ENCODE measurements at regions not wholly inside any gene's neighbourhood (a gene's known extent, or its start where the extent isn't known, plus 50 kb on each side); places are given as distances from the start of the nearest gene placed in this dataset.
"Not testable (repeated sequence)": the region's sequence is repeated elsewhere in the genome, so short reads cannot be mapped to it uniquely, and the experiment has no call there.

DNA sequence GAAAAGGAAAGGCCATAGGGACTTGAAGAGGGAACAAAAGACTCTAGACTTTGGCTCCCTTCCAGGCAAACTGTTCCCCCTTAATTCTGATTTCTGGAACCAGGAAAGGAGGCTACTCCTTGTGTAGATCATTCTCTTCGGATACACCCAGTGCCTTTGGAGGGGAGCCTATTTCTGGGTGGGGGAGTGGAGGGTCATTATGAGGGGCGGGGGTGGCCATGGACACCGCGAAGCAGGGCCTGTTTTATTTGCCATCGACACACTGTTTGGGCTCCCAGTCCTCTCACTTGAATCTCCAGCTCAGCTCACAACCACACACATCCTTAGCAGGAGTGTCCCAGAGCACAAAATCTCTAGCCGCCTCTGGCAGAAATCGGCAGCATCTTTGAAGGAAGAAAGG lies 132.3 kb downstream of the PXDC1 start:
- no peak for DNase-seq (ENCODE audit: low read depth)

- DNase-seq (ENCODE audit: low read depth), result no peak
Observed at GRCh38 chr6:3618642-3619041, 132.9 kb downstream of the PXDC1 start.

DNA sequence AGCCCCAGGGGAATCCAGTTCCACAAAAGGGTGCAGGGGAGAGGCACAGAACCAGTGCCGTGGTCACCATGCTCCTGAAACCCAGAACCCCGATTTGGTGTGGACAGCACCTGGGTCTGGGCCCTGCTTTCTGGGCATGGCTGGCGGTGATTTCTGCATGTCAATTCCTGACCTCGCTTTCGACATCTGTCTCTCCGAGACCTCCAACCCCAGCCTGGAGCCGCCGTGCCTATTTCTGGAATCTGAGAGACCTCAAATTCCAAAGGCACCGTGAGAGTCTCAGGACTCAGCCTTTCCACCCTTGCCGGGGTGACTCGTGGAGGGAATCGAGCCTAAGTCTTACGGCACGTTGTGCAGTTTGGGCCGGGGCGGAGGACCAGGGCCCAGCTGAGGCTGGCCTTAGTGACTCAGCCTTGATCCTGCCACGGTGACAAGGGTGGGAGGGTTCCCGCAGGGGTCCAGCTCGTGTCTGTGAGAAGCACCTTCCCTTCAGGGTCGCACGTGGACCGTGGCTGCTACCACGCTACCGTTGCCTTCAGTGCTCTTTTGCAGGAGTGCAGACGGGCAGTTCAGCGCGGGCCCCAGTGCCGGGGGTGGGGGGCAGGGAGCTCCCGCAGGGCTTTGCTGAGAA lies 133.7 kb downstream of the PXDC1 start:
- DNase-seq (ENCODE audit: low read depth), result no peak

- no peak for DNase-seq (ENCODE audit: low read depth)
Observed at GRCh38 chr6:3617192-3617631, 134.3 kb downstream of the PXDC1 start.

DNA sequence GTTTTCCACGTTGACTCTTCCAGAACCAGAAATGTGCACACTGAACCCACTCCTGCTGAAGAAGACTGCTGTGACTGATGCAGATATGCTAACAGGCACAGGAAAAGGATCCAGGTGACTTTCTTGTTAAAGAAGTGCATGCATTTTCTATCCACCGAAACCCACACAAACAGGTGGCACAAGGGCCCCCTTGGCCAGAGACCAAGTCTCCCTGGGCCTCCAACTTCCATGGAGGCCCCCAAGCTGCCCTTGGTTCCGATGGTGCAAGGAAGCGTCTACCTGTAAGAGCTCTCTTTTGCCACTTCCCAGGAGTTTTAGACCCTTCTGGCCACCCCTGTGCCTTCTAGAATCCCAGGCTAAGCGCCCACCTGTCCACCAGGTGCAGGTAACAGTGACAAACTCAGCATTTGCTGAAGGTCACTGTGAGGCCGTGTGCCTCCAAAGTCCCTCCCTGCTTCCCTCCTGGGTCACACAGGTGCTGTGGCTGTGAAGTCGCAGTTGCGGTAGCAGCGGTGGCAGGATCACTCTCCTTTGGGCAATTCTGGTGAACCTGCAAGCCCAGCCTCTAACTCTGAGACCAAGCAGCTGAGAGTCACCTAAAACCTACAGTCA lies 134.8 kb downstream of the PXDC1 start:
- no peak for DNase-seq (ENCODE audit: low read depth)

DNA sequence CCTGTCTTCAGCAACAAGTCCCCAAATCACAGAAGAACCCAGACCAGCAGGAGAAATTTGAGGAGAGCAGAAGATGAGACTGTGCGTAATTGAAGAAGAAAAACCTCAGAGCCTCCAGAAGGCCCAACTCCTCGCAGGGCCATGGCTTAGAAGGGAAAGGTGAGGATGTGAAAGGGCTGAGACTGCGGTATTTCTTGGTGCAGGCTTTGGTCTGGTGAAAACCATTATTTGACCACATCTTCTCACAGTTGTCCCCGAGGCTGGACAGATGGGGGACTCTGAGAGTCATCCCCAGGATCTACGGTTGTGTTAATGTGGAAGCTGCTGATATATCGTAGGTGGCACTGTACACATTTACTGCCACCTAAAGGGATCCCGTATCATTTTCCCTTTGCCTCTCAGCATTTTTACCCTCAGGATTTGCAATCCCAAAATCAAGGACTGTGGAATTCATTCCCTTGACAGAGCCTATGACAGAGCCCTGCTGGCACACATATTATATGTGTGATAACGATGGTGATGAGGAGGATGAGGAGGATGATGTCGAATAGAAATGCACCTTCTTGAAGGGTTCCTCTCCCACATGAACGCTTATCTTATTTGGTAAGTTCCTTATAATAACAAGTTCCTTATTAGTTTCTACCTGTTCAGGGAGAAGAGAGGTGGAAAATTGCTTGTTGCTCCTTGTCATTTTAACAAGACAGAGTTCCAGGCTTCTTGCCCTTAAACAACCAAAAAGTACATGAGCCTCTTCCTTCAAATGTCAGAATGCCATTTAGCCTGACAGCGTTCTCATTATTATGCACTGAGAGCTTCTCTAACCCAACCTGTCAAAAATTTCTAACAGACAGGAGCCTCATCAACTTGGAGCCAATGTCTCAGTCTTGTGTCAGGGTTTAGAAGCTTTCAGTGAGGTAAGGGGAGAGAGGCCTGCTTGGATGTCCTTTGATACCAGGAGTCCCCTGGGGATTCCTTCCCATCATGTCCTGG lies 135.8 kb downstream of the PXDC1 start:
- DNase-seq (ENCODE audit: low read depth), result no peak

- no peak for DNase-seq (ENCODE audit: low read depth)
Observed at GRCh38 chr6:3614918-3615317, 136.6 kb downstream of the PXDC1 start.

DNA sequence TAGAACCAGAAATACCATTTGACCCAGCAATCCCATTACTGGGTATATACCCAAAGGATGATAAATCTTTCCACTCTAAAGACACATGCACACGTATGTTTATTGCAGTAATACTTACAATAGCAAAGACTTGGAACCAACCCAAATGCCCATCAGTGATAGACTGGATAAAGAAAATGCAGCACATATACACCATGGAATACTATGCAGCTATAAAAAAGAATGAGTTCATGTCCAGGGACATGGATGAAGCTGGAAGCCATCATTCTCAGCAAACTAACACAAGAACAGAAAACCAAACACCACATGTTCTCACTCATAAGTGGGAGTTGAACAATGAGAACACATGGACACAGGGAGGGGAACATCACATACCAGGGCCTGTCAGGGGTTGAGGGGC lies 137.9 kb downstream of the PXDC1 start:
- not testable (repeated sequence) for DNase-seq (ENCODE audit: low read depth)

DNA sequence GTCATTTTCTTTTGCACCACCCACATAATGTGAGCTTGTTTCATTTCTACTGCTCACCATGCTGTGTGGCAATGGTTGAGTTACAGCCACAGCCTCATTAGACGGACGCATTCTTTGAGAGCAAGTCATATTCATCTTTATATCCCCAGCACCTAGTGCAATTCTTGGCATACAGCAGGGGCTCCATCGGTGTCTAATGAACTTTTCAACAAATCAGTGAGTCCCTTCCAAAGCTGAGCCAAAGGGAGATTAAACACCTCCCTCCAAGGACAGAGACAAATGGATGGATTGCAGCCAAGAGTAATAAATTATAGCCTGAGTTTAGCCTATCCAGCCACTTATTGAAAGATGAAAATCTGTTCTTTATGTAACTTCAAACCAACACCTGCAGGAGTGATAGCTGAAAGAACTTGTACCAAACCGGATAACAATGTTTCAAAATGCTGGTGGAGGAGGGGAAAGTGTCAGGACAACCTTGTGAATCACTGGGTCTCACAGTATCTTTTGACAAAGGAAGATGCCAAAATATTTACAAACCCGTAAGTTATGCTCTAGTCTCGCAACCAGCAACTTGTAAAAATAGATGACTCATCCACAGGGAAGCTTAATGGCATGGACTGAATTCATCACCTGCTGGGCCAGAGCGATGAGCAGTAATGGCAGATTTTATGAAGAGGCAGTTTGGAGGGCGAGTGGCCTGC lies 139.0 kb downstream of the PXDC1 start:
- DNase-seq (ENCODE audit: low read depth), result peak; percentile 93

GRCh38 chr6:3610921-3611320 lies 140.6 kb downstream of the PXDC1 start:
- DNase-seq (ENCODE audit: low read depth), result no peak

DNA sequence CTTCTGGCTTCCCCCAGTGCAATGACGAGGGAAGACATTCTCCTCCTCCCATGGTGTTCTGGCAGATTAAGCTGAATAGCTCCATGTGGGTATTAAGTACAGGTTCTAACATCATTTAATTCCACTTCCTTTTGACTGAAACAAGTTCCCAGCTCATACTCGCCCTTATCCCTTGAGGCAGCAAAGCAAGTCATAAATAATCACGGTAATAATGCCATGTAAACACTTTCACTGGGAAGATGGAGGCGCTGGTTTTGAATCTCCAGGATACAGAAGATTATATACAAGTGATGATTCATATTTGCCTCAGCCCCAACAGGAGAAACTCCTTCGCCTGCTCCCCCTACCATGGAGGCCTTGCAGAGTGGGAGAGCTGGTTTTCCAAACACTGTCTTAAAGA lies 141.3 kb downstream of the PXDC1 start:
- no peak for DNase-seq (ENCODE audit: low read depth)

DNA sequence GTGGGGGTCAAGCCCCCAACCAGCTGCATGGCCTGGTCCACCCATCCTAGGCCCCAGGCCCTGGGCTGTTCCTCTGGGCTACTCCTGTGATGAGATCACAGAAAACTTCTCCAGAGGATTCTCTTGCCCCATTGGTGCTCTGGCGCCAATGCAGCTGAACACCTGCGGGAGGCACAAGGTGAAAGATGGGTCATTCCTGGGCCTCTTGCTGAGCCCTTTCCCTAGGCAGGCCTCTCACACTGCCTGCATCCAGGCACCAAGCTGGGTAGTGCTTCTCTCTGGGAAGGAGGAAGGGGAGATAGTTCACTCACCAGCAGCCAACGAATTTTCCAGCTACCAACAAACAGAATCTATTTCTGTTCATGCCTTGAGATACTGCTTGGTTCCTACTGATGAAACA lies 142.1 kb downstream of the PXDC1 start:
- no peak for DNase-seq (ENCODE audit: low read depth)

GRCh38 chr6:3608159-3608558 lies 143.4 kb downstream of the PXDC1 start:
- no peak for DNase-seq (ENCODE audit: low read depth)

GRCh38 chr6:3607599-3607998 lies 143.9 kb downstream of the PXDC1 start:
- DNase-seq (ENCODE audit: low read depth), result no peak

DNA sequence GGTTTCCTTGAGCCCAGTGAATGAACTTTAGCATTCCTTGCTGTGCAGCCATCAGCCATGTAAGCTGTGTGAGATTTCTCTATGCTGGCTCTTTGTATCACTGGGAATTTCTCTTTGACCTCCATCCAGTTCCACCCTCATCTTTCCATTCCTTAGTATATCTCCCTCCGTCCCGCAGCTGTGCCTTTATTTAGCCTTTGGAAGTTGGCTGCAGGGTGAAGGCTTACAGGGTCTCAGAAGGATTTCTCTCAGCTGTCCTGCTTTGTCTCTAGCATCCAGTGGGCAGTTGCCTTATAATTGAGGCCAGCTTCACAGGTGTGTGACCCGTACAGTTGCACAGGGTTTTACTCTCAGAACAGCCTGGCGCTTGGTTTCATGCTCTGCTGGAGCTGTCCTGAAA lies 144.3 kb downstream of the PXDC1 start:
- no peak for DNase-seq (ENCODE audit: low read depth)

DNA sequence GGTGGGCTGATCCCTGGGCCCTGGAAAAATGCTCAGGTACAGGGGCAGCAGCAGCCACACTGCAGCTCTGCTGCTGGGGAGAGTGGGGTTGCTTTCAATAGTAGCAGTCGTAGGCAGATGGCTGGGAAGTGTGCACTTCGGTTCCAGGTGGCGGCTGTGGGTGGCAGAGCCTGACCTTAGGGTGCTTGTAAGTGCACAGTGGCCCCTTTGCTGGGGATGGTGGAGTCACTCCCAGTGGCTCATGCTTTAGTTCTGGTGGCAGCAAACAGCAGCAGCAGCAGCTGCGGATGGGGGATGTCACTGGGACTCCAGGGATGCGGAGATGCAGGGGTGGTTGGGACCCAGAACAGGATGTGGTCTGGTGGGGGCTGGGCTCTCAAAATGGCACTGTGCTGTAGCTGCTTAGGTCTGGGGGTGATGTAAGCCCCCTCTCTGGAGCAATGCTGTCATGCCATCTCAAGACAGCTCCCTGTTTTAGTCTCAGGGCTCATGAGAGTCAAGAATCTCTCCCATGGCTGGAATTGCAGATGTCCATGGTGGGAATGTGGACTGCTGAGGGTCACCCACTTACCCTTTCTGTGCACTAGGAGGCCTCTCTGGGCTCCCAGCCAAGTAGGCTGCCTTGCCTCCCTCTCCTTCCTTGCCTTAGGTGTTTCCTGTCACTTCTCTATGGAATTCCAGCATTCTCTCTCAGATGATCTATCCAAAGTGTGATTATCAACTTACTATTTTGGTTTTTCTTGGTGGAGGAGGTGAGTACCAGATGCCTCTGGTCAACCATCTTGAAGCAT lies 146.7 kb upstream of the SLC22A23 start:
- no peak for DNase-seq (ENCODE audit: low read depth)

GRCh38 chr6:3601570-3601969 lies 144.7 kb upstream of the SLC22A23 start:
- DNase-seq (ENCODE audit: low read depth), result no peak

GRCh38 chr6:3597500-3598064 lies 140.7 kb upstream of the SLC22A23 start:
- no peak for DNase-seq (ENCODE audit: low read depth)

GRCh38 chr6:3596766-3597165 lies 139.9 kb upstream of the SLC22A23 start:
- DNase-seq (ENCODE audit: low read depth), result no peak

GRCh38 chr6:3594201-3594600 lies 137.4 kb upstream of the SLC22A23 start:
- no peak for DNase-seq (ENCODE audit: low read depth)

- DNase-seq (ENCODE audit: low read depth), result no peak
Observed at GRCh38 chr6:3593161-3593560, 136.3 kb upstream of the SLC22A23 start.

Measured in GM04504 (cell line).